ENCODE measurements at regions not wholly inside any gene's neighbourhood (a gene's known extent, or its start where the extent isn't known, plus 50 kb on each side); places are given as distances from the start of the nearest gene placed in this dataset.

- H3K27ac ChIP-seq (ENCODE audit: low read depth, low read length), result no peak overlapping the region
- no peak for ATAC-seq
- Mint-ChIP-seq H3K4me1 (no peaks in the 10 kb centered on the region), H3K9me3 (no peaks in the 10 kb centered on the region), H3K36me3 (no peaks in the 10 kb centered on the region), H3K27ac (no peak overlapping the region), H3K4me3 (no peak overlapping the region), H3K27me3 (peaks cover 0 to 23% (median 17%) of the 10 kb centered on the region in 5 donors)
- no peaks in the 10 kb centered on the region for H3K4me1 ChIP-seq (ENCODE audit: control insufficient read depth in 2 of 2, insufficient read depth in 2 of 2, low read length in 2 of 2)
- H3K4me3 ChIP-seq (ENCODE audit: low read length), result no peak overlapping the region
- no peaks in the 10 kb centered on the region for H3K27me3 ChIP-seq (ENCODE audit: control insufficient read depth in 2 of 2, insufficient read depth in 2 of 2, low read length in 2 of 2)
- H3K36me3 ChIP-seq (ENCODE audit: control insufficient read depth in 2 of 3, insufficient read depth in 3 of 3, low read length in 3 of 3), result no peaks in the 10 kb centered on the region
- ChIA-PET POLR2A (no interaction called here), CTCF (no interaction called here)
- DNase-seq, result no peak
- H3K9me3 ChIP-seq (ENCODE audit: control insufficient read depth in 2 of 3, low read length in 3 of 3), result no peaks in the 10 kb centered on the region
- intact Hi-C loops (cut with micrococcal nuclease), result no loop called here
Observed at GRCh38 chr6:40743690-40744446, 156.7 kb upstream of the LRFN2 start.

- H3K4me1 ChIP-seq (ENCODE audit: control insufficient read depth in 2 of 2, insufficient read depth in 2 of 2, low read length in 2 of 2), result no peaks in the 10 kb centered on the region
- Mint-ChIP-seq H3K4me3 (no peak overlapping the region), H3K9me3 (no peaks in the 10 kb centered on the region), H3K27ac (no peak overlapping the region), H3K4me1 (no peaks in the 10 kb centered on the region), H3K27me3 (peaks cover 0 to 19% (median 12%) of the 10 kb centered on the region in 5 donors), H3K36me3 (no peaks in the 10 kb centered on the region)
- DNase-seq (no peak), ATAC-seq (no peak)
- H3K36me3 ChIP-seq (ENCODE audit: control insufficient read depth in 2 of 3, insufficient read depth in 3 of 3, low read length in 3 of 3), result no peaks in the 10 kb centered on the region
- CTCF ChIA-PET, result no interaction called here
- no peaks in the 10 kb centered on the region for H3K27me3 ChIP-seq (ENCODE audit: control insufficient read depth in 2 of 2, insufficient read depth in 2 of 2, low read length in 2 of 2)
- no peak overlapping the region for H3K4me3 ChIP-seq (ENCODE audit: low read length)
- POLR2A ChIA-PET, result no interaction called here
- intact Hi-C loops (cut with micrococcal nuclease), result no loop called here
- no peak overlapping the region for H3K27ac ChIP-seq (ENCODE audit: low read depth, low read length)
- H3K9me3 ChIP-seq (ENCODE audit: control insufficient read depth in 2 of 3, low read length in 3 of 3), result no peaks in the 10 kb centered on the region
Observed at GRCh38 chr6:40743226-40743625, 156.1 kb upstream of the LRFN2 start.

- ATAC-seq (no peak), DNase-seq (no peak)
- Mint-ChIP-seq H3K9me3 (no peaks in the 10 kb centered on the region), H3K27me3 (peaks cover 5 to 25% (median 13%) of the 10 kb centered on the region in 5 donors), H3K36me3 (no peaks in the 10 kb centered on the region), H3K27ac (no peak overlapping the region), H3K4me3 (no peak overlapping the region), H3K4me1 (no peaks in the 10 kb centered on the region)
- Histone ChIP-seq H3K27me3 (ENCODE audit: control insufficient read depth in 2 of 2, insufficient read depth in 2 of 2, low read length in 2 of 2) (no peaks in the 10 kb centered on the region), H3K36me3 (ENCODE audit: control insufficient read depth in 2 of 3, insufficient read depth in 3 of 3, low read length in 3 of 3) (no peaks in the 10 kb centered on the region), H3K4me3 (ENCODE audit: low read length) (no peak overlapping the region), H3K27ac (ENCODE audit: low read depth, low read length) (no peak overlapping the region), H3K9me3 (ENCODE audit: control insufficient read depth in 2 of 3, low read length in 3 of 3) (no peaks in the 10 kb centered on the region), H3K4me1 (ENCODE audit: control insufficient read depth in 2 of 2, insufficient read depth in 2 of 2, low read length in 2 of 2) (no peaks in the 10 kb centered on the region)
- intact Hi-C loops (cut with micrococcal nuclease), result no loop called here
- POLR2A ChIA-PET, result no interaction called here
- CTCF ChIA-PET, result no interaction called here
Observed at GRCh38 chr6:40740518-40740917, 153.4 kb upstream of the LRFN2 start.

- Mint-ChIP-seq H3K9me3 (no peaks in the 10 kb centered on the region), H3K4me3 (no peak overlapping the region), H3K27me3 (peaks cover 11 to 32% (median 19%) of the 10 kb centered on the region in 5 donors), H3K36me3 (no peaks in the 10 kb centered on the region), H3K27ac (no peak overlapping the region), H3K4me1 (no peaks in the 10 kb centered on the region)
- Histone ChIP-seq H3K36me3 (ENCODE audit: control insufficient read depth in 2 of 3, insufficient read depth in 3 of 3, low read length in 3 of 3) (no peaks in the 10 kb centered on the region), H3K4me3 (ENCODE audit: low read length) (no peak overlapping the region), H3K9me3 (ENCODE audit: control insufficient read depth in 2 of 3, low read length in 3 of 3) (no peaks in the 10 kb centered on the region), H3K27me3 (ENCODE audit: control insufficient read depth in 2 of 2, insufficient read depth in 2 of 2, low read length in 2 of 2) (no peaks in the 10 kb centered on the region), H3K27ac (ENCODE audit: low read depth, low read length) (no peak overlapping the region), H3K4me1 (ENCODE audit: control insufficient read depth in 2 of 2, insufficient read depth in 2 of 2, low read length in 2 of 2) (no peaks in the 10 kb centered on the region)
- ATAC-seq (no peak), DNase-seq (no peak)
- ChIA-PET CTCF (no interaction called here), POLR2A (no interaction called here)
- intact Hi-C loops (cut with micrococcal nuclease), result no loop called here
Observed at GRCh38 chr6:40738551-40739193, 151.5 kb upstream of the LRFN2 start.

- Histone ChIP-seq H3K27me3 (ENCODE audit: control insufficient read depth in 2 of 2, insufficient read depth in 2 of 2, low read length in 2 of 2) (no peaks in the 10 kb centered on the region), H3K9me3 (ENCODE audit: control insufficient read depth in 2 of 3, low read length in 3 of 3) (no peaks in the 10 kb centered on the region), H3K4me3 (ENCODE audit: low read length) (no peak overlapping the region), H3K27ac (ENCODE audit: low read depth, low read length) (no peak overlapping the region), H3K4me1 (ENCODE audit: control insufficient read depth in 2 of 2, insufficient read depth in 2 of 2, low read length in 2 of 2) (no peaks in the 10 kb centered on the region), H3K36me3 (ENCODE audit: control insufficient read depth in 2 of 3, insufficient read depth in 3 of 3, low read length in 3 of 3) (no peaks in the 10 kb centered on the region)
- DNase-seq (no peak), ATAC-seq (no peak)
- intact Hi-C loops (cut with micrococcal nuclease), result no loop called here
- Mint-ChIP-seq H3K27me3 (peaks cover 0 to 24% (median 13%) of the 10 kb centered on the region in 5 donors), H3K9me3 (no peaks in the 10 kb centered on the region), H3K27ac (no peak overlapping the region), H3K4me1 (no peaks in the 10 kb centered on the region), H3K4me3 (no peak overlapping the region), H3K36me3 (no peaks in the 10 kb centered on the region)
- CTCF ChIA-PET, result interaction anchor here (0.6 kb wide), 1 partner anchor 42 kb away, joined by 5 read pairs; no protein-coding TSS in a partner anchor
- POLR2A ChIA-PET, result no interaction called here
Observed at GRCh38 chr6:40735521-40735920, 148.4 kb upstream of the LRFN2 start.

- ChIA-PET CTCF (interaction anchor here (0.6 kb wide), 1 partner anchor 42 kb away, joined by 5 read pairs; no protein-coding TSS in a partner anchor), POLR2A (no interaction called here)
- Mint-ChIP-seq H3K27ac (no peak overlapping the region), H3K36me3 (no peaks in the 10 kb centered on the region), H3K4me1 (no peaks in the 10 kb centered on the region), H3K27me3 (peaks cover 0 to 26% (median 13%) of the 10 kb centered on the region in 5 donors), H3K4me3 (no peak overlapping the region), H3K9me3 (no peaks in the 10 kb centered on the region)
- ATAC-seq (no peak), DNase-seq (no peak)
- Histone ChIP-seq H3K27me3 (ENCODE audit: control insufficient read depth in 2 of 2, insufficient read depth in 2 of 2, low read length in 2 of 2) (no peaks in the 10 kb centered on the region), H3K27ac (ENCODE audit: low read depth, low read length) (no peak overlapping the region), H3K4me3 (ENCODE audit: low read length) (no peak overlapping the region), H3K9me3 (ENCODE audit: control insufficient read depth in 2 of 3, low read length in 3 of 3) (no peaks in the 10 kb centered on the region), H3K36me3 (ENCODE audit: control insufficient read depth in 2 of 3, insufficient read depth in 3 of 3, low read length in 3 of 3) (no peaks in the 10 kb centered on the region), H3K4me1 (ENCODE audit: control insufficient read depth in 2 of 2, insufficient read depth in 2 of 2, low read length in 2 of 2) (no peaks in the 10 kb centered on the region)
- intact Hi-C loops (cut with micrococcal nuclease), result no loop called here
Observed at GRCh38 chr6:40735121-40735520, 148.0 kb upstream of the LRFN2 start.

GRCh38 chr6:40734607-40735006 is 147.4 kb upstream of the LRFN2 start:
- CTCF ChIA-PET, result no interaction called here
- Mint-ChIP-seq H3K4me3 (no peak overlapping the region), H3K36me3 (no peaks in the 10 kb centered on the region), H3K9me3 (no peaks in the 10 kb centered on the region), H3K27ac (no peak overlapping the region), H3K27me3 (peaks cover 0 to 28% (median 13%) of the 10 kb centered on the region in 5 donors), H3K4me1 (no peaks in the 10 kb centered on the region)
- ATAC-seq (no peak), DNase-seq (no peak)
- H3K4me1 ChIP-seq (ENCODE audit: control insufficient read depth in 2 of 2, insufficient read depth in 2 of 2, low read length in 2 of 2), result no peaks in the 10 kb centered on the region
- intact Hi-C loops (cut with micrococcal nuclease), result no loop called here
- no peaks in the 10 kb centered on the region for H3K36me3 ChIP-seq (ENCODE audit: control insufficient read depth in 2 of 3, insufficient read depth in 3 of 3, low read length in 3 of 3)
- H3K9me3 ChIP-seq (ENCODE audit: control insufficient read depth in 2 of 3, low read length in 3 of 3), result no peaks in the 10 kb centered on the region
- no peak overlapping the region for H3K27ac ChIP-seq (ENCODE audit: low read depth, low read length)
- H3K4me3 ChIP-seq (ENCODE audit: low read length), result no peak overlapping the region
- POLR2A ChIA-PET, result no interaction called here
- H3K27me3 ChIP-seq (ENCODE audit: control insufficient read depth in 2 of 2, insufficient read depth in 2 of 2, low read length in 2 of 2), result no peaks in the 10 kb centered on the region

Data from naive thymus-derived CD4-positive, alpha-beta T cell (primary cell).